Glomerular visceral epithelial cell (primary cell): ENCODE measurements at regions not wholly inside any gene's neighbourhood (a gene's known extent, or its start where the extent isn't known, plus 50 kb on each side); places are given as distances from the start of the nearest gene placed in this dataset.
"Not testable (repeated sequence)": the region's sequence is repeated elsewhere in the genome, so short reads cannot be mapped to it uniquely, and the experiment has no call there.

Source experiments
- DNase-seq: peaks from one replicate; pipeline ENCODE4 v3.0.0-alpha.2; 2016; ENCODE audit errors: extremely low spot score

DNA sequence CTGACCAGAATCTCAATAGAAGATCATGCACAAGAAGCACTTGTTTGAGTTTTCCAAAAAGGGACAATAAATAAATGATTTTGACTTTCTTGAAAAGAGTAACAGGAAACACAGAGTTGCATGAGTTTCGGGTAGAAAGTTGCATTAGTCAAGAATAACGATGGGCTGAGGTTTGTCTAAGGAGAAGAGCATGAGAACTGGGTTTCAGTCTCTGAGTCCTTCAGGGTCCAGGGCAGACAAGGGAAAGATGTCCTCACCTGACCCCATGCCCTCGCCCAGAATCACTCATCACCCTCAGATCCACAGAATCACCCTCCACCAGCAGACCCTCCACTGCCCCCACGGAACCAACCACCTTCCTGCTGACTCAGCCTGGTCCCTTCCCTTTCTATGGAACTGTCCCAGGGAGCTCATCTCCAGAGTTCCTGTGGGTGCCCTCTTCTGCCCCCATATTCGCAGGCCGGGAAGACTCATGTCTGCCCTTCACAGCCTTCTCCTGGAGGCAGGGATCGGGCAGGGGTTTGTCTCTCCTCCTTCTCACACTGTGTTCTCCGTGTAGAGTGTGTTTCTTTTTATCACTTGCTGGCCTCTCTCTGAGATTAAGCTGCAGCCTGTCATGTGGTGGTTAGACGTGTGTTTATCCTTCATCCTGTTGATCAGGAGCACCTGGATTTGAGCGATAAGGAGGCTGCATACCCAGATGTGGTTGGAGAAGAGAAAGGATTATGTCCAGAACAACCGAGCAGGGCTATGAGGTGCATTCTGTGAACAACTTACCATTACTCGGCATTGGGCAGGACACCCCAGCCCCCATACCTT, 442.6 kb downstream of the MAT2B start:
- DNase-seq = no peak

GRCh38 chr5:163950248-163950647, 444.8 kb downstream of the MAT2B start:
- DNase-seq = no peak

GRCh38 chr5:163951069-163951468, 445.6 kb downstream of the MAT2B start:
- no peak for DNase-seq

DNA sequence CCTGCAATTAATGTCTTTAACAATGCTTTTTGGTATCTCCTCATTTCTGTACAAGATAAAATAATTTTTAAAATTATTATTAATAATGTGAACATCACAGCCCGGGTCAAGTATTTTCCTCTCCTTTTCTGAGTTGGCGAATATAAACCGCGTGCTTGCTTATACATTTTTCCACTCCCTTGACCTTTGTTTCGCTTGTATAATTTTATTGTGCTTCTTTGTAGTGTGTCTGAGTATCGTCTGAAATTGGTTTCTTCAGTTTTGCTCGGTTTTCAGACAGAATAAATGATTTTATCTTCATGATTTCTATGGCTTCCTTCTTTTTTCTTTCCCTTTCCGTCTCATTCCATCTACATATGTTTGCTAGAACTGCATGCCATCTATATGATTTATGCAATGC, 448.5 kb downstream of the MAT2B start:
- DNase-seq = no peak

DNA sequence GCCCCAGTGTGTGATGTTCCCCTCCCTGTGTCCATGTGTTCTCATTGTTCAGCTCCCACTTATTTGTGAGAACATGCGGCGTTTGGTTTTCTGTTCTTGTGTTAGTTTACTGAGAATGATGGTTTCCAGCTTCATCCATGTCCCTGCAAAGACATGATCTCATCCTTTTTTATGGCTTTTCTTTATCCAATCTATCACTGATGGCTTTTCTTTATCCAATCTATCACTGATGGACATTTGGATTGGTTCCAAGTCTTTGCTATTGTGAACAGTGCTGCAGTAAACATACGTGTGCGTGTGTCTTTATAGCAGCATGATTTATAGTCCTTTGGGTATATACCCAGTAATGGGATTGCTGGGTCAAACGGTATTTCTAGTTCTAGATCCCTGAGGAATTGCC, 455.8 kb downstream of the MAT2B start:
- DNase-seq = not testable (repeated sequence)

- DNase-seq = no peak
Measured at GRCh38 chr5:163963881-163964280, 458.5 kb downstream of the MAT2B start.

DNA sequence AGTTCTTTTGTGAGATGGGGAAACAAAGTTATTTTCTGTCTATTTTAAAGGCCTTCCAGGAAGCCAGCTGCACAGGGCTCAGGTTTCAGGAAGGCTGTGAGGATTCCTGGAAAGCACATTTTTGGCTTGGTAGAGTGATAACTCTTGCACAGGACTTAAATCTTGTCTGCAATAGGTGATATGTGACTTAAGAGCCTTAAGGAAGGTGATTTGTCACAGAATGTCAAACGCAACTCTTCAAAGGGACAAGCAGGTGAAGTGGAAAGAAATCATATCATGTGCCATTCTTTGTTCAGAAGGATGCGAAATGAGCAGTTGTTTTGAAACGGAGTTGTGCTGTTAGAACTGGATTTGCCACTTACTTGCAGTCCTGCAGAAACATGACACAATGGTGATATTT, 459.3 kb downstream of the MAT2B start:
- no peak for DNase-seq

- no peak for DNase-seq
Measured at GRCh38 chr5:163967268-163967667, 461.8 kb downstream of the MAT2B start.

GRCh38 chr5:163968651-163969050, 463.2 kb downstream of the MAT2B start:
- no peak for DNase-seq

- no peak for DNase-seq
Measured at GRCh38 chr5:163976696-163977095, 471.3 kb downstream of the MAT2B start.

DNA sequence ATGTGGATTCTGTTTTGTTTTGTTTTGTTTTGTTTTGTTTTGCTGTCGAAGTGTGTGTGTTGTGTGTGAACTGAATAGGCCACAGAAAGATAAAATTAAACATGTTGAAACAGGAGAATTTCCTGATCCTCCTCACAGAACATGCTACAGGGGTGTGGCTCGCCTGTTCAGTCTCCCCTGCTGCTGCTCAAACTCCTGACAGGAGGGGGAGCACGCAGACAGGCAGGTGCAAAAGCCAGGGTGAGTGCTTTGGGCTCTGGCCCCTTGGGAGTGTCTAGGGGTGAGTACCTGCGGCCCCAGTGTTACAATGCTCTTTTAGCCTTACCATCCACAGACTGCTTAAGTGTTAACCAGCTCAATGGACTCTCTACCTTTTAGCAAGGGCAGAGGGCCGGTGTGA, 473.5 kb downstream of the MAT2B start:
- no peak for DNase-seq

GRCh38 chr5:163988566-163988965, 483.1 kb downstream of the MAT2B start:
- no peak for DNase-seq

GRCh38 chr5:163993126-163993525, 487.7 kb downstream of the MAT2B start:
- DNase-seq = no peak

GRCh38 chr5:163995206-163995605, 489.8 kb downstream of the MAT2B start:
- no peak for DNase-seq

GRCh38 chr5:163997965-163998364, 492.5 kb downstream of the MAT2B start:
- no peak for DNase-seq

- DNase-seq = no peak
Measured at GRCh38 chr5:164000241-164000640, 494.8 kb downstream of the MAT2B start.

- no peak for DNase-seq
Measured at GRCh38 chr5:164000819-164001218, 495.4 kb downstream of the MAT2B start.

DNA sequence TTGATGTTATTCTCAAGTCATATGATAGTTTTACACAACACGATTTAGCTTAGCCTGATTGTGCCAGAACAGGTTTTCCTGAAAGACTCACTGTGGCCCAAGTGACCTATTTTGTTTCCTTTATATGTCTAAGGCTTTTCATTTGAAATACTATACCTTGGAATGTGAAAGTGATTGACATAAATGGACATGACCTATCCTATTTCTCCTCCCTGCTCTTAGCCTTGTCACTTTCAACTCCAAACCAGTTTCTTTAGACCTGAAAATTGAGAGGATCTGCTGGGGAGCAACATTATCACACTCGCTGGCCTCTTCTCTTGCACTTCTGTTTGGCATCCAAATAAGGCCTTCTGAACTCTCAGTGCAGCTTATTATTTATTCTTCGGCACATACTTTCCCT, 496.8 kb downstream of the MAT2B start:
- DNase-seq = no peak

- DNase-seq = peak; percentile 37
Measured at GRCh38 chr5:164002628-164003027, 497.2 kb downstream of the MAT2B start.

DNA sequence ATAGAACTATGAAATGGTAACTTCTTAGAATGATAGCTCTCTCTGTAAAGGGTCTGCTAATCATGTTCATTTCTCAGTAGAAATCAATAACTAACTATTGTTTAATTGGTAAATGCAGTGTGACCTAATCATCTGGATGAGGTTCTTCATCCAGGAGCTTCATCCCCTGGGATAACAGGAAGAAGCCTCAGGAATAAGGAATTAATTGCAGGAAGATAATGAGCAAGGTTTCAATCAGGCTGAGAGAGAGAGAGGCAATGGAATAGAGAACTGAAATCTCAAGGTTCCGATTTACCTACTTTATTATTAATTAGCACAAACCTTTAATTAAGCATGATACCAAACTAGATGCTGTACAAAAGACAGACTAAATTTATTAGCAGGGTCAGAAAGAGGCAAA, 499.7 kb downstream of the MAT2B start:
- no peak for DNase-seq

DNA sequence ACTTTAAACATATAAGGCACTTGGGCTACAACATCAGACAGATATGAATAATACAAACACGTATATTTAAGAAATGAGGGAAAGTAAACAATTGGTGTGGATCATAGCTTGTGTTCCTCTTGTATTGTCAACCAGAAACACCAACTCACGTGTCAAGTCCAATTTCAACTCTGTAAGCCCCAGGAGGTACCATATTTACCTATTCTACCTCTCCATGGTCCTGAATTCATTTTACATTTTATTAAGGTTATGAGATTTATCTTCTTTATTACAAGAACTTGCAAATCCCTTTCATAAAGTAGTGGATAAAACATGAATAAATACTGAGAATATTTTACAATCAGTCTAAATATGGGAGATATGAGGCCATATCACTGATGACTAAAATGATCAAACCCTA, 501.6 kb downstream of the MAT2B start:
- no peak for DNase-seq

DNA sequence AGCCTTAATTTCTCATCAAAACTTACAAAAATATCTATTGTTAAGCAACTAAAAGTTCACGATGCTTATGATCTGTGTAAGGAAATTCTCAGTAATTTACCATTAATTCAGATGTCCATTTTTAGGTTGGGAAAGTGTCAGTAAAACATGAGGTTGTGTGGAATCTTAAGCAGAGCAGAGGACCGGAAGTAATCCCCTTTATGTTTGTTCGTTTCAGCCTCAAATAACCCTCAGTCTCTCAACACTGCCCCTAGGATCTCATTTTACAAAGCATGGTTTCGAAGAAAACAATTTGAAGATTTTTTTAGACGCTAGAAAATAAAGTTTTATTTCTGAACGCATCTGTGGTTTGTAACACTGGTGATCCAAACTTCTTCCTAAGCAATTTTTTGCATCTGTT, 504.2 kb downstream of the MAT2B start:
- no peak for DNase-seq

DNA sequence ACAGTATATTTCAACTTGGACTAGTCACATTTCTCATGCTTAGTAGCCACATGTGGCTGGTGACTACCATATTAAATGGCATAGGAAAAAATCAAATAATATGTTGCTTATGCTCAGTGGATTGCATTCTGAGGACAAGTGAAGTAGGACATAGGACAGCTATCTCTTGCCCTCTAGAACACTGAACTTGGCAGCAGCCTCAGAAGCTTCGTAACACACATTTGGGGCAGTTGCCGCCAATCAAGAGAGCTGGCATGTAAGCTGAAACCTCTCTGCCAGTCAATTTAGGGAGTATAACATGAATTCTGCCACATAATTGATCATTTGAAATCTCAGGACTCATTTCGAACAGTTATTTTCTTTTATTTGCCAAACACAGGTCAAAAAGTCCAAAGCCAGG, 505.5 kb downstream of the MAT2B start:
- DNase-seq = no peak

- no peak for DNase-seq
Measured at GRCh38 chr5:164012371-164012770, 507.0 kb downstream of the MAT2B start.
